NCI-H1048 (cell line): ENCODE measurements at regions not wholly inside any gene's neighbourhood (a gene's known extent, or its start where the extent isn't known, plus 50 kb on each side); places are given as distances from the start of the nearest gene placed in this dataset.
A peak's percentile ranks its signal among the peaks of the same experiment; 100 is the strongest.

Experiments
- DNase-seq: peaks from one replicate; lab custom pipeline; 2025; lab: John Stamatoyannopoulos, UW

GRCh38 chr3:102599819-102600576, 165.2 kb downstream of the ZPLD1 start:
- DNase-seq: no peak

- DNase-seq: no peak
Measured at GRCh38 chr3:102605153-102605552, 170.3 kb downstream of the ZPLD1 start.

- DNase-seq: no peak
Measured at GRCh38 chr3:102608875-102609274, 174.1 kb downstream of the ZPLD1 start.

- no peak for DNase-seq
Measured at GRCh38 chr3:102614021-102614569, 179.3 kb downstream of the ZPLD1 start.

GRCh38 chr3:102614585-102614984, 179.8 kb downstream of the ZPLD1 start:
- no peak for DNase-seq

- DNase-seq: no peak
Measured at GRCh38 chr3:102617381-102617780, 182.6 kb downstream of the ZPLD1 start.

DNA sequence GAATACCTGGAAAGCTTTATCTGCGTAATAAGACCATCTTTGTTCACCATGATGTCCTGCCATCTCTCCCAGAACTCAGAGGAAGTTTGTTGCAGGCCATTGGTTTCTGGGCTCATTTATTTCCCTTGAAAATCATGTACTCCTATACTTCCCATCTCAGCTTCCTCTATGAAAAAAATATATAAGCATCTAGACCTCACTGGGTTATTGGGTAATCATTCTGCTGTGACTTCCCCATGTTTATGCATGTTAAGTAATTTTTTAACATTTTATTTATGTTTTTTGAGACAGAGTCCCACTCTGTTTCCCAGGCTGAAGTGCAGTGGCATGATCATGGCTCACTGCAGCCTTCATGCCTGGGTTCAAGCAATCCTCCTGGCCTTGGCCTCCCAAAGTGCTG, 184.5 kb downstream of the ZPLD1 start:
- DNase-seq: no peak

DNA sequence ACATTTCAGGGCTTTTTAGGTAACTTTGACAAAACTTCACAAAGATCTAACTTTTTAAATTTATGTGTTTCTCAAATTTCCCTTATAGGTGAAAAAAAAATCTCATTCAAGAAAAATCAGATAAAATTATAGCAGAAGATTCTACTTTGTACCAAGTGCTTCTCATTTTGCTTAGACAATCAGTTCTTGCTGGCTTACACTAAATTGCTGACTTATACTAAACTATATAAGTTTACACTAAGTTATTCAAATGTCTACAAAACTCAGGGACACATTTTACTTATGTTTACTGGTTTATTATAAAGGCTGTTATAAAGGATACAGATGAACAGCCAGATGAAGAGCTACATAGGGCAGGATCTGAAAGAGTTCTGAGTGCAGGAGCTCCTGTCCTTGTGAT, 195.1 kb downstream of the ZPLD1 start:
- no peak for DNase-seq

DNA sequence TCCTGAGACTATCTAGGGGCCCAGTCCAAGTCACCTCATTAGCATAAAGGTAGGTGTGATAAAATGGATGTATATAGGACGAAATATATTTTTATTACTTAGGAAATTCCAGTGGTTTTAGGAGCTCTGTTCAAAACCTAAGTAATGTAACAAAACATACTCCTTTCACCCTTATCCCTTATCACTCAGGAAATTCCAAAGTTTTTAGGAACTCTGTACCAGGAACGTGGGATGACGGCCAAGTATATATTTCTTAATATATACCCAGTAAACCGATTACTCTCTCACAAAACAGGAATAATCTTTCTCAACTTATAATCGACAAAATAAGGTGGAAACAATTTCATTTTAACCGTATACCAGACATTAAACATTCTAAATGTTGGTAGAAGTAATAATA, 195.7 kb downstream of the ZPLD1 start:
- DNase-seq: no peak

DNA sequence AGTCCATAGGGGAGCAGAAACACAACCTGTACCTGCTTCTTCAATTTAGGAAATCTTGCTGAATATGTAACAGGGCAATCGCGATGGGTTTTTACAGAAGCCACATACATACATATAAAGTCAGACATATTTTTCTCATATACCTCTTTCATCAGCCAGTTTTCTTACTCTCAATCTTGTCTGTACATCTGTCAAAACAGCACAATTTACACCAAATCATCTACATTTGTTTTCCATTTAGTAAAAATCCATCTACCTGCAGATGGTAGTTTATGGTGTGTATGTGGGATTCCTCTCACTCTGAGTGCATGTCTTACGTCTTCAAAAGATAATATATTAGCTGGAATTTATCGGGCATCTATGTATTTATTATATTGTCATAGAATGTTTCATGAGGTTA, 208.7 kb downstream of the ZPLD1 start:
- DNase-seq: no peak

- DNase-seq: no peak
Measured at GRCh38 chr3:102646557-102646956, 211.7 kb downstream of the ZPLD1 start.

GRCh38 chr3:102660653-102661052, 225.8 kb downstream of the ZPLD1 start:
- no peak for DNase-seq

DNA sequence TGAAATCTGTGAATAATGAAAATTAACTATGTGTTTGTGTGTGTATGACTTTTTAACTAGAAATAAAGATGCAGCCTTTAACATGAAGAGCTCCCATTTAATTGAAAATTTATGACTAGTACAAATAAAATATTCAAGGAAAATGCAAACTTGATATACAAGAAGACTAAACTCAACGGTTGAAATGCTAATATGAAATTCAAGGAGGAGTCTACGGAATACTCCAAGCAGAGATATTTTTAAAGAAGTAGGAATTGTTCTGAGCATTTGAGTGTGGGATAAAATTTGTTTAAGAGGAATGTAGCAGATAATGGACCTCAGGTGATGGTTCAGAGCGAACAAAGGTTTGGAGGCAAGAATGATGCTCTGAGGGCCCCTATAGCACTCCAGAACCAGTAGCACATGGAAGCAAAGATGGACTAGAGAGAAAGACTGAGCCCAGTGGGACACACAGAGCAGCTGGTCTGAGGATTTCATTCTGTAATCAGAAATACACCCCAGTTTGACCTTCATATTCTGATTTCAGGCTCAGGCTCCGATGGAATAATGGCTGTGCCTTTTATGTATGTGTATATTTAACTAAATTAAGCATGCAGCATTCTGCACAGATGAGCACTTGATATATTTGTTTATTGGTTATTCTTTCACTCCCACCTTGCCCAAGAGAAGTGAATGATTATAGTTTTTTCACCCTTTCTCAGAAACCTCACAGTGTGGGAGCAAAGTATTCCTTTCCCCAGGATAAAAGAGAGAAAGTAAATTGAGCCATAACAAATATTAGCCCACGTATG, 227.1 kb downstream of the ZPLD1 start:
- DNase-seq: no peak

GRCh38 chr3:102662498-102662772, 227.6 kb downstream of the ZPLD1 start:
- DNase-seq: no peak

GRCh38 chr3:102664126-102664525, 229.3 kb downstream of the ZPLD1 start:
- no peak for DNase-seq

DNA sequence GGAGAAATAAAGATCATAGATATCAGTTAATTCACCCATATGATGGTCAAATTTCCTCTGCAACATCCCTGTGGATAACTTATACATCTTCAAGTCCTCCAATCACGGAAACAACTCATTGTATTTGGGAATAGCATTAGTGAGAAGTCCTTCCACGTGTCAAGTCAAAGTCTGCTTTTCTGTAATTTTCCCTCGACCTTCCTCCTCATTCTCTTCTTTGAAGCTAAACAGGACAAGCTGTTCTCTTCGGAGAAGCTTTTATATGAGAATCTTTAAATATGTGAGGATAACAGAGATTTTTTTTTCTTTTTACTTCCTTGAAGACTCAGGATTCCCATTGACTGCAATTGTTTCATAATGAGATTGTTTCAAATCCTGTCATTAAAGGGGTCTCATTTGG, 230.4 kb downstream of the ZPLD1 start:
- DNase-seq: no peak

DNA sequence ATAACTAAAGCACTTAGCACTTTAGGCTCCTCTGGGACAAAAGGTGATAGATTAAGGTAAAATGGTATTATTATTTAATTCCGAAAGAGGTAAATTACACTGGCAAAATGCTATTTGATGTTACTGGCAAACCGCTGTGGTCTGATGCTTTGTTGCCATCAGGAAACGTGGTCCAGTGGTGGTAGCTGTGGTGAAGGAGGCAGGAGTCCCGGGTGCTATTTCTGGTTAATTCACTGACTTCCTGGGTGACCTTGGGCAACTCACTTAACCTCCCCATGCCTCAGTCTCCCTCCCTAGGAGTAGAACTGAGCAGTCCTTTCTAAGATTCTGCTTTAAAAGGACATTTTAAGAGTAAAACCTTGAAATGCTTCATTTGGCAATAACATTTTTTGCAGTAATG, 233.4 kb downstream of the ZPLD1 start:
- DNase-seq: no peak

GRCh38 chr3:102670986-102671385, 236.2 kb downstream of the ZPLD1 start:
- no peak for DNase-seq

DNA sequence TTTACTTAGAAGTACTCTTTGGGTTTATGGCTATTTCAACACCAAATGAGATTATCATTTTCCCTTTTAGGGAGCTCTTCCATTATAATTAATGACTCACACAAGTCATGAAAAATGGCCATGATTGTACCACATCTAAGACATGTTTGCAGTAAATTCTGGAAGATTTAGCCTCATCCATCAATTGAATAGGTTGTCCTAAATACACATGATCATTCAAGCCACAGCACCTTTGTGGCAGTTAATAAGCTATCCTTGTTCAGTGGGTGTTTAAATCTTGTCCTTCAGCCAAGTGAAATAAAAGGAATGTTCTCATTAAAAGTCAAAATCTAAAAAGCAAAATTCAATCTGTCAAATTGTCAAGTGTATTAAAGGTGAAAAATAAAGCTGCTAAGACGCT, 237.5 kb downstream of the ZPLD1 start:
- DNase-seq: no peak

GRCh38 chr3:102673271-102674115, 238.7 kb downstream of the ZPLD1 start:
- DNase-seq: peak; percentile 17

DNA sequence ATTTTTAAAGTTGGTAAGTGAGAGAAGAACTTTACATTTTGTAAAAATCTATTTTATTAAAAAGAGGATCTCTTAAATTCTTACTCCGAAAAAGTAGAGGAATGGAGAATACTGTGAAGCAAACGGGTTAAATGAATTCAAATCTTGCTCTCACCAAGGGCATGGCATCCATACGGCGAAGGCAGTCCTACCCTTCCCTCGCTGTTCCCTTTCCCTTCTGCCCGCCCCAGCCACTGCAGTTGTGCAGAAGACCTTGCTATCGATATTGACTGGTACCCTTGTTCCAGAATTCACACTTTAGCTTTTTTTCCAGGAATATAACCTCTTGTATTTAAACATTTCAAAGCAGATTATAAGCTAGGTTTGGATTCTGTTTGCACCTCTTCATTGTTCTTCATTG, 239.5 kb downstream of the ZPLD1 start:
- no peak for DNase-seq

GRCh38 chr3:102676424-102676823, 241.6 kb downstream of the ZPLD1 start:
- no peak for DNase-seq

- no peak for DNase-seq
Measured at GRCh38 chr3:102682741-102683140, 247.9 kb downstream of the ZPLD1 start.
